Upper lobe of left lung (tissue), 4 donors: ENCODE measurements at regions not wholly inside any gene's neighbourhood (a gene's known extent, or its start where the extent isn't known, plus 50 kb on each side); places are given as distances from the start of the nearest gene placed in this dataset.

Source experiments
- CTCF ChIP-seq, 6 experiments: fragments of 450-650 bp in 4 of 6; fragments of 200-600 bp in 2 of 6; sonication (generic) in 2 of 6; IDR thresholded peaks; one replicate each; pipeline ENCODE4 v1.5.1; 2016 to 2019; ENCODE audit warnings: antibody characterized with exemption in 6 of 6
- POLR2A ChIP-seq, 4 donors: fragments of 450-650 bp; IDR thresholded peaks; one replicate each; pipeline ENCODE4 v1.5.1; 2016 to 2017; ENCODE audit warnings: antibody characterized with exemption in 4 of 4, mild to moderate bottlenecking in 2 of 4
- POLR2AphosphoS5 ChIP-seq, 2 donors: sonication (generic); formaldehyde crosslinking; IDR thresholded peaks; one replicate each; pipeline ENCODE4 v1.5.1; 2017; ENCODE audit warnings: antibody characterized with exemption in 2 of 2

DNA sequence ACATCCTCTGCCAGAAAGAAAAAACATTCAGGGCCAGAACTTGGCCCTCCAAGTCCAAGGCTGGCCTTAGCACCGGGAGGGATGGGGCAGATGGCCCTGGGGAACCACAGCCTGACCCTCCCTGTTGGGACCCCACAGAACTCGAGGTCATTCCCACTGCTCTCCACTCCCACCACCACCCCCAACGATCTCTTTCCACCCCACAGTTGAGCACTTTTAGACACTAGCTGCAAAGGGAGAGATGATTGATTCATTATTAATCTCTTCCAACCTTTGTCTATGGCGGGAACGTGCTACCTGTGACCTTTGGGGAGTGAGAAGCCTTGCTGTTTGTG, 869.7 kb downstream of the BRD1 start:
- TF ChIP-seq CTCF (IDR thresholded peaks at IDR 0.05) (no peak), POLR2AphosphoS5 (IDR thresholded peaks at IDR 0.05) (no peak), POLR2A (IDR thresholded peaks at IDR 0.05) (no peak)
